Lower leg skin (tissue), 3 donors: ENCODE measurements at regions not wholly inside any gene's neighbourhood (a gene's known extent, or its start where the extent isn't known, plus 50 kb on each side); places are given as distances from the start of the nearest gene placed in this dataset.

Experiments
- POLR2A ChIP-seq, 2 donors: fragments of 450-650 bp; IDR thresholded peaks; one replicate each; pipeline ENCODE4 v1.6.1; 2016 to 2017; ENCODE audit warnings: antibody characterized with exemption in 2 of 2, mild to moderate bottlenecking in 1 of 2, moderate library complexity in 1 of 2
- TF ChIP-seq, protein P1 (sequence below), 3 donors: fragments of 450-650 bp; IDR thresholded peaks; one replicate each; pipeline ENCODE4 v1.5.1; 2016; ENCODE audit warnings: antibody characterized with exemption in 3 of 3, mild to moderate bottlenecking in 3 of 3, moderate library complexity in 2 of 3

DNA sequence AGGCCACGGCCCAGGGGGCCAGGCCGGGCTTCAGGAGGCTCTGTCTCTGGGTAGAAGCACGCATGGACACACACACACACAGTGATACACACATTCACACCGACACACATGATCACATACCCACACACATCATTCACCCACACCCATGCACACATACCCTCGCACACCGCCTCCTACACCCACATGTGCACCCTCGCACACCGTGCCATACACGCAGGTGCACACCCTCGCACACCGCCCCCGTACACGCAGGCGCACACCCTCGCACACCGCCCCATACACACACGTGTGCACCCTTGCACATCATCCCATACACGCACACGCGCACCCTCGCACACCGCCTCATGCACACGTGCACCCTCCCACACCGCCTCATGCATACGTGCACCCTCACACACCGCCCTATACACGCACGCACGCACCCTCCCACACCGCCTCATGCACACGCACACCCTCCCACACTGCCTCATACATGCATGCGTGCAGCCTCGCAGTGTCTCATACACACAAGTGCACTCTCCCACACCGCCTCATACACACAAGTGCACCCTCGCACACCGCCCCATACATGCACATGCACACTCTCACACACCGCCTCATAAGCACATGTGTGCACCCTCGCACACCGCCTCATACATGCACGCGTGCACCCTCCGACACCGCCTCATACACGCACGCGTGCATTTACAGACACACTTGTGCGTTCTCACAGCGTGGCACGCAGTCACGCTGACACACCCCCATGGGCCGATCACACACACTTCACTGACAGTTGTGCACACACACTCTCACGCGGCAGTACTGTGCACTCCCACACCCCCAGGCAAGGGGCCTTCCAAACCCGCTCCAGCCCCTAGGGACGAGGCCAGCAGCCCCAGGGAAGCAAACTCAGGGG, 128.1 kb downstream of the SIK1 start:
- TF ChIP-seq, protein P1, sequence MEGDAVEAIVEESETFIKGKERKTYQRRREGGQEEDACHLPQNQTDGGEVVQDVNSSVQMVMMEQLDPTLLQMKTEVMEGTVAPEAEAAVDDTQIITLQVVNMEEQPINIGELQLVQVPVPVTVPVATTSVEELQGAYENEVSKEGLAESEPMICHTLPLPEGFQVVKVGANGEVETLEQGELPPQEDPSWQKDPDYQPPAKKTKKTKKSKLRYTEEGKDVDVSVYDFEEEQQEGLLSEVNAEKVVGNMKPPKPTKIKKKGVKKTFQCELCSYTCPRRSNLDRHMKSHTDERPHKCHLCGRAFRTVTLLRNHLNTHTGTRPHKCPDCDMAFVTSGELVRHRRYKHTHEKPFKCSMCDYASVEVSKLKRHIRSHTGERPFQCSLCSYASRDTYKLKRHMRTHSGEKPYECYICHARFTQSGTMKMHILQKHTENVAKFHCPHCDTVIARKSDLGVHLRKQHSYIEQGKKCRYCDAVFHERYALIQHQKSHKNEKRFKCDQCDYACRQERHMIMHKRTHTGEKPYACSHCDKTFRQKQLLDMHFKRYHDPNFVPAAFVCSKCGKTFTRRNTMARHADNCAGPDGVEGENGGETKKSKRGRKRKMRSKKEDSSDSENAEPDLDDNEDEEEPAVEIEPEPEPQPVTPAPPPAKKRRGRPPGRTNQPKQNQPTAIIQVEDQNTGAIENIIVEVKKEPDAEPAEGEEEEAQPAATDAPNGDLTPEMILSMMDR (IDR thresholded peaks at IDR 0.05), result no peak
- TF ChIP-seq POLR2A (IDR thresholded peaks at IDR 0.05), result no peak
